NB4 (cell line): ENCODE measurements at regions not wholly inside any gene's neighbourhood (a gene's known extent, or its start where the extent isn't known, plus 50 kb on each side); places are given as distances from the start of the nearest gene placed in this dataset.

Source experiments
- DNase-seq: peaks from one replicate; pipeline ENCODE4 v3.0.0; 2010; ENCODE audit warnings: low read depth
- H3K4me3 ChIP-seq: one replicate; pipeline ENCODE4 v1.5.1; 2011; ENCODE audit warnings: mild to moderate bottlenecking, low read depth, low read length, moderate library complexity
- CTCF ChIP-seq: IDR thresholded peaks from one replicate; pipeline ENCODE4 v1.5.1; 2012; ENCODE audit warnings: low read depth, low read length
- MYC ChIP-seq: IDR thresholded peaks from 2 replicates; pipeline ENCODE4 v1.6.1; 2011; ENCODE audit warnings: low read depth, low read length
- POLR2A ChIP-seq: IDR thresholded peaks from 2 replicates; pipeline ENCODE4 v1.6.1; 2011; ENCODE audit warnings: mild to moderate bottlenecking; ENCODE audit not compliant: insufficient read length; ENCODE audit errors: extremely low read depth
- TF ChIP-seq, protein P1 (sequence below): IDR thresholded peaks from 2 replicates; pipeline ENCODE4 v1.6.1; 2011; ENCODE audit warnings: low read depth, low read length

DNA sequence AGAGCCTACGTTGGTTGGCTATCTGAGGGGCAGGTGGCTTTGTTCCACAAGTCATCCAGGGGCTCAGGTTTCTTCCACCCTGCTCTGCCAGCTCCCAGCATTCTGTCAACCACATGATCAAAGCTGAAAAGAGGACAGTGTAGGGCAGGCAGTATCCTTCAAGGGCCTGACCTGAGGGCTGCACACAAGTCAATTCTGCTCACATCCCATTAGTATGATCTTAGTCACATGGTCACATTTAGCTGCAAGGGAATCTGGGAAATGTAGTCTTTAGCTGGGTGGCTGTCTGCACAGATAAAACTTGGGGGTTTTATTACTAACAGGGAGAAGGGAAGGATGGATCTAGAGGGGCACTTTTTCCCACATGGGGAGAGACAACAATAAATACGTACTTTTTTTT, 97.3 kb downstream of the SALL1 start:
- no peak for DNase-seq

DNA sequence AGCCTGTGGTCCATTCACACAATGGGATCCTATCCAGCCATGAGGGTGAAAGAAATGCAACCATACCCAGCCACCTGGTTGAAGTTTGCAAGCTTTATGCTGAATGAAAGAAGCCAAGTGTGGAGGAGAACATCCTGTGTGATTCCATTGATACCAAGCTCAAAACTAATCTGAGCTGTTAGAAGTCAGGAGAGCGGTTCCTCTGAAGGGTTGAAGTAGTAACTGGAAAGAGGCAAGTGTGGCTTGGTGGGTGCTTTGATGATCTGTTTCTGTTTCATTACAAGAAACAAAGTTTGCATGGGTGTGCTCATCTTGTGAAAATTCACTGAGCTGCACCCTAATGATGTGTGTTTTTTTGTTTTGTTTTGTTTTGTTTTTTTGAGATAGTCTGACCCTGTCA, 99.4 kb downstream of the SALL1 start:
- no peak for DNase-seq
- no peak overlapping the region for H3K4me3 ChIP-seq
- TF ChIP-seq MYC (no peak), CTCF (no peak), POLR2A (no peak)
- TF ChIP-seq, protein P1, sequence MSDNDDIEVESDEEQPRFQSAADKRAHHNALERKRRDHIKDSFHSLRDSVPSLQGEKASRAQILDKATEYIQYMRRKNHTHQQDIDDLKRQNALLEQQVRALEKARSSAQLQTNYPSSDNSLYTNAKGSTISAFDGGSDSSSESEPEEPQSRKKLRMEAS = no peak

More for the DNA sequence above, 97.3 kb downstream of the SALL1 start:
- TF ChIP-seq POLR2A (no peak), MYC (no peak), CTCF (no peak)
- no peak overlapping the region for H3K4me3 ChIP-seq

DNA sequence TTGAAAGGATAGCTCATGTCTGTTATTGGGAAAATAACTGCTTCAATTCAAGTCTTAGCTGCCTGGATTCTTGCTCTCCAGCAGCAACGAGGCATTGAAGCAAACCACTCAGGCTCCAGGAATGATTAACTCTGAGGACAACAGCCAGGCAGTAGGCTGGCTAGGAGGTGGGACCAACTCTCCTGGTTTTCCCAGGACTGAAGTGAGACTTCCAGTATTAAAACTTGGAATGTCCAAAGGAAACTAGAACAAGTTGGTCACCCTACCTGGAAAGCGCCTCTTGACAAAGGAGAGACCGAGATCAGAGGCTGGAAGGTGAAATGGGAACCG, 100.7 kb downstream of the SALL1 start:
- TF ChIP-seq POLR2A (no peak), MYC (no peak), CTCF (no peak)
- TF ChIP-seq, protein P1 = no peak
- DNase-seq = no peak
- no peak overlapping the region for H3K4me3 ChIP-seq

GRCh38 chr16:51049678-51050376, 101.2 kb downstream of the SALL1 start:
- peak; percentile 15 for DNase-seq
- TF ChIP-seq, protein P1 = no peak
- peak; percentile 17 for TF ChIP-seq CTCF
- H3K4me3 ChIP-seq = no peak overlapping the region

DNA sequence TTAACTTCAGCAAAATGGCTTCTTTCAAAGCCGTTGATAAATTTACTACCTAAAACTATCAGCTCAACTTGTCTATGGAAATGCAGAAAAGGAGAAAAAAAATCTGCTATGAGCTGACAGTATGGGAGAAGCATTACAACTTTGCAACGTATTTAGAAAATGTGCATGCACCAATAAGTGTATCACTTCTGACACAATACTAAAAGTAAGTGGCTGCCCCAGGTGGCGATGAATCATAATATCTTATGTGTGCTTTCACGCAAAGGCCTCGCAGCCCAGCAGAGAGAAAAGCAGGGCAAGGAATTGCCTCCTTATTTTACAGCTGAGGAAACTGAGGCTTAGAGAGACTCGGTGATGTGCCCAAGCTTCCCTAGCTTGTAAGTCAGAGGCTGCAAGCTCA, 101.8 kb downstream of the SALL1 start:
- no peak overlapping the region for H3K4me3 ChIP-seq
- DNase-seq = no peak
- TF ChIP-seq, protein P1 = no peak
- TF ChIP-seq CTCF (no peak), POLR2A (no peak), MYC (no peak)

GRCh38 chr16:51048544-51048943, 102.5 kb downstream of the SALL1 start:
- peak; percentile 75 for DNase-seq
- H3K4me3 ChIP-seq = no peak overlapping the region
- TF ChIP-seq, protein P1 = no peak
- TF ChIP-seq MYC (no peak), CTCF (no peak), POLR2A (no peak)
